Upper lobe of left lung (tissue), 4 donors: ENCODE measurements at regions not wholly inside any gene's neighbourhood (a gene's known extent, or its start where the extent isn't known, plus 50 kb on each side); places are given as distances from the start of the nearest gene placed in this dataset.

ENCODE experiments used
- CTCF ChIP-seq, 6 experiments: fragments of 450-650 bp in 4 of 6; fragments of 200-600 bp in 2 of 6; sonication (generic) in 2 of 6; IDR thresholded peaks; one replicate each; pipeline ENCODE4 v1.5.1; 2016 to 2019; ENCODE audit warnings: antibody characterized with exemption in 6 of 6
- EP300 ChIP-seq, 4 donors: sonication (generic); formaldehyde crosslinking; IDR thresholded peaks; one replicate each; pipeline ENCODE4 v1.5.1; 2017; ENCODE audit warnings: antibody characterized with exemption in 4 of 4, control low read depth in 2 of 4

GRCh38 chr2:138249207-138249606 is 252.4 kb upstream of the SPOPL start:
- no peak for TF ChIP-seq CTCF (IDR thresholded peaks at IDR 0.05)
- no peak for TF ChIP-seq EP300 (IDR thresholded peaks at IDR 0.05)
